ENCODE measurements at regions not wholly inside any gene's neighbourhood (a gene's known extent, or its start where the extent isn't known, plus 50 kb on each side); places are given as distances from the start of the nearest gene placed in this dataset.

DNA sequence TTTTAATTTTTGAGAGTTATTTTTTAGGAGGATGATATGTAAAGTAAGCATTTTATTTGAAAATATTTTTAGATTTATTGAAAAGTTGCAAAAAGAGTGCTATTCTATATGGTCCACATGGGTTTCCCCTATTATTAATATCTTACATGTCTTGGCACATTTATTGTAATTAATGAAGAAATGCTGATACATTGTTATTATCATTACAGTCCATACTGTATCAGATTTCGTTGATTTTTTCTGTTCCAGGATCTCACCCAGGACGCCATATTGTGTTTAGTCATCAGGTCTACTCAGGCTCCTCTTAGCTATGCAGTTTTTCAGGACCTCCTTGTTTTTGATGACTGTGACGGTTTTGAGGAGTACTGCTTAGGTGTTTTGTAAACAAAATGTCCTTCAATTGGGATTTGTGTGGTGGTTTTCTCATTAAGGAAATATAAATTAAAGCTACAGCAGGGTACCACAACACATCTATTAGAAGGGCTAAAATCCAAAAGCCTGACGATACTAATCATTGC, 281.0 kb downstream of the SAMD5 start:
- DNase-seq: no peak
- CTCF ChIA-PET: no interaction called here
- H3K27me3 ChIP-seq (ENCODE audit: control insufficient read depth in 1 of 2, insufficient read depth in 2 of 2, low read length in 2 of 2): no peaks in the 10 kb centered on the region
- ATAC-seq (ENCODE audit: poor library complexity): no peak
- POLR2A ChIA-PET: no interaction called here
- H3K4me1 ChIP-seq (ENCODE audit: insufficient read depth, low read length): no peaks in the 10 kb centered on the region
- no peak overlapping the region for H3K27ac ChIP-seq (ENCODE audit: low read depth in 1 of 2, low read length in 2 of 2)
- Mint-ChIP-seq H3K4me3 (no peak overlapping the region), H3K27me3 (no peaks in the 10 kb centered on the region), H3K36me3 (ENCODE audit: low read depth) (no peaks in the 10 kb centered on the region), H3K27ac (no peak overlapping the region), H3K9me3 (peaks cover 5% of the 10 kb centered on the region), H3K4me1 (ENCODE audit: low read depth) (no peaks in the 10 kb centered on the region)
- intact Hi-C loops (cut with DNase I, micrococcal nuclease): no loop called here
- no peaks in the 10 kb centered on the region for H3K36me3 ChIP-seq (ENCODE audit: insufficient read depth, low read length)
- no peak for TF ChIP-seq CTCF (IDR thresholded peaks at IDR 0.05)
- peaks cover 0 to 6% of the 10 kb centered on the region in 2 experiments for H3K9me3 ChIP-seq (ENCODE audit: control insufficient read depth in 1 of 2, insufficient read depth in 1 of 2, low read length in 2 of 2)
- no peak overlapping the region for H3K4me3 ChIP-seq (ENCODE audit: low read length)

- no peak overlapping the region for H3K4me3 ChIP-seq (ENCODE audit: low read length)
- H3K27me3 Mint-ChIP-seq: no peaks in the 10 kb centered on the region
- peaks cover 0 to 6% of the 10 kb centered on the region in 2 experiments for H3K9me3 ChIP-seq (ENCODE audit: control insufficient read depth in 1 of 2, insufficient read depth in 1 of 2, low read length in 2 of 2)
- intact Hi-C loops (cut with DNase I, micrococcal nuclease): no loop called here
- no peak overlapping the region for H3K4me3 Mint-ChIP-seq
- no peaks in the 10 kb centered on the region for H3K27me3 ChIP-seq (ENCODE audit: control insufficient read depth in 1 of 2, insufficient read depth in 2 of 2, low read length in 2 of 2)
- ChIA-PET POLR2A (no interaction called here), CTCF (no interaction called here)
- TF ChIP-seq CTCF (IDR thresholded peaks at IDR 0.05): no peak
- no peak for DNase-seq
- H3K36me3 ChIP-seq (ENCODE audit: insufficient read depth, low read length): no peaks in the 10 kb centered on the region
- peaks cover 5% of the 10 kb centered on the region for H3K9me3 Mint-ChIP-seq
- H3K27ac Mint-ChIP-seq: no peak overlapping the region
- H3K27ac ChIP-seq (ENCODE audit: low read depth in 1 of 2, low read length in 2 of 2): no peak overlapping the region
- no peaks in the 10 kb centered on the region for H3K4me1 Mint-ChIP-seq (ENCODE audit: low read depth)
- H3K4me1 ChIP-seq (ENCODE audit: insufficient read depth, low read length): no peaks in the 10 kb centered on the region
- no peaks in the 10 kb centered on the region for H3K36me3 Mint-ChIP-seq (ENCODE audit: low read depth)
- no peak for ATAC-seq (ENCODE audit: poor library complexity)
Measured at GRCh38 chr6:147793871-147794643, 285.6 kb downstream of the SAMD5 start.

DNA sequence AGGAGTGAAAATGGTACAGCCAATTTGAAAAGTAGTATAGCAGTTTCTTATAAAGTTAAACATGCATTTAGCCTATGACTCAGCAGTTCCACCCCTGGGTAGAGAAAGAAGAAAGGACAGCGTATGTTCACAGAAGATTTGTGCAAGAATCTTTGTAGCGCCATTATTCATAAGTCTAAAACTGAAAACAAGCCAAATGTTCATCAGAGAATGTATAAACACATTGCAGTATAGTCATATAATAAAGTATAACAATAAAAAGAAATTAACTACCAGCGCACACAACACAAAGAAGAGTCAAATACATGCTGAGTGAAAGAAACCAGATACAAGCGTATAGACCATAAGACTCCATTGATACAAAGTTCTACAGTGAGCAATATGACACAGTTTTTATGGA, 294.0 kb downstream of the SAMD5 start:
- Histone ChIP-seq H3K27ac (ENCODE audit: low read depth in 1 of 2, low read length in 2 of 2) (no peak overlapping the region), H3K27me3 (ENCODE audit: control insufficient read depth in 1 of 2, insufficient read depth in 2 of 2, low read length in 2 of 2) (no peaks in the 10 kb centered on the region), H3K36me3 (ENCODE audit: insufficient read depth, low read length) (no peaks in the 10 kb centered on the region), H3K4me3 (ENCODE audit: low read length) (no peak overlapping the region), H3K4me1 (ENCODE audit: insufficient read depth, low read length) (no peaks in the 10 kb centered on the region), H3K9me3 (ENCODE audit: control insufficient read depth in 1 of 2, insufficient read depth in 1 of 2, low read length in 2 of 2) (peaks cover 6 to 11% of the 10 kb centered on the region in 2 experiments)
- POLR2A ChIA-PET: no interaction called here
- H3K9me3 Mint-ChIP-seq: peaks cover 4% of the 10 kb centered on the region
- ATAC-seq (ENCODE audit: poor library complexity): no peak
- no peak for TF ChIP-seq CTCF (IDR thresholded peaks at IDR 0.05)
- no peak for DNase-seq
- no peak overlapping the region for H3K4me3 Mint-ChIP-seq
- H3K27ac Mint-ChIP-seq: no peak overlapping the region
- no peaks in the 10 kb centered on the region for H3K27me3 Mint-ChIP-seq
- CTCF ChIA-PET: no interaction called here
- no peaks in the 10 kb centered on the region for H3K36me3 Mint-ChIP-seq (ENCODE audit: low read depth)
- intact Hi-C loops (cut with DNase I, micrococcal nuclease): no loop called here
- H3K4me1 Mint-ChIP-seq (ENCODE audit: low read depth): no peaks in the 10 kb centered on the region

Data from CD4-positive, alpha-beta T cell (primary cell).